ENCODE measurements at regions not wholly inside any gene's neighbourhood (a gene's known extent, or its start where the extent isn't known, plus 50 kb on each side); places are given as distances from the start of the nearest gene placed in this dataset.

GRCh38 chr10:123390874-123391273, 236.7 kb downstream of the BUB3 start:
- H3K4me3 ChIP-seq (ENCODE audit: control insufficient read depth in 2 of 3, extremely low read depth in 1 of 3, insufficient read depth in 2 of 3, low read depth in 1 of 3, low read length in 3 of 3): no peak overlapping the region
- no peaks in the 10 kb centered on the region for H3K36me3 ChIP-seq (ENCODE audit: control insufficient read depth in 2 of 2, extremely low read depth in 1 of 2, insufficient read depth in 2 of 2, low read length in 2 of 2)
- FAIRE-seq (no peak), DNase-seq (ENCODE audit: low read depth, low spot score) (no peak)
- H3K27me3 ChIP-seq (ENCODE audit: control insufficient read depth, extremely low read depth, insufficient read depth, low read length): no peaks in the 10 kb centered on the region
- no peak overlapping the region for H3K4me2 ChIP-seq (ENCODE audit: control insufficient read depth, extremely low read depth, insufficient read depth, low read depth, low read length)
- H3K79me2 ChIP-seq (ENCODE audit: control insufficient read depth, insufficient read depth, low read length): no peaks in the 10 kb centered on the region
- TF ChIP-seq, protein P1, sequence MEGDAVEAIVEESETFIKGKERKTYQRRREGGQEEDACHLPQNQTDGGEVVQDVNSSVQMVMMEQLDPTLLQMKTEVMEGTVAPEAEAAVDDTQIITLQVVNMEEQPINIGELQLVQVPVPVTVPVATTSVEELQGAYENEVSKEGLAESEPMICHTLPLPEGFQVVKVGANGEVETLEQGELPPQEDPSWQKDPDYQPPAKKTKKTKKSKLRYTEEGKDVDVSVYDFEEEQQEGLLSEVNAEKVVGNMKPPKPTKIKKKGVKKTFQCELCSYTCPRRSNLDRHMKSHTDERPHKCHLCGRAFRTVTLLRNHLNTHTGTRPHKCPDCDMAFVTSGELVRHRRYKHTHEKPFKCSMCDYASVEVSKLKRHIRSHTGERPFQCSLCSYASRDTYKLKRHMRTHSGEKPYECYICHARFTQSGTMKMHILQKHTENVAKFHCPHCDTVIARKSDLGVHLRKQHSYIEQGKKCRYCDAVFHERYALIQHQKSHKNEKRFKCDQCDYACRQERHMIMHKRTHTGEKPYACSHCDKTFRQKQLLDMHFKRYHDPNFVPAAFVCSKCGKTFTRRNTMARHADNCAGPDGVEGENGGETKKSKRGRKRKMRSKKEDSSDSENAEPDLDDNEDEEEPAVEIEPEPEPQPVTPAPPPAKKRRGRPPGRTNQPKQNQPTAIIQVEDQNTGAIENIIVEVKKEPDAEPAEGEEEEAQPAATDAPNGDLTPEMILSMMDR (optimal IDR thresholded peaks at IDR 0.05 in 1 of 3, IDR thresholded peaks at IDR 0.05 in 1 of 3, conservative IDR thresholded peaks at IDR 0.05 in 1 of 3; ENCODE audit: extremely low read depth in 1 of 3, insufficient read depth in 2 of 3, low read length in 3 of 3): no peak
- no peak for TF ChIP-seq EZH2 (IDR thresholded peaks at IDR 0.05; ENCODE audit: low read length)
- no peaks in the 10 kb centered on the region for H4K20me1 ChIP-seq (ENCODE audit: control insufficient read depth, extremely low read depth, insufficient read depth, low read length)
- no peaks in the 10 kb centered on the region for H3K9me1 ChIP-seq (ENCODE audit: control insufficient read depth, extremely low read depth, insufficient read depth, low read length)
- no peaks in the 10 kb centered on the region for H3K4me1 ChIP-seq (ENCODE audit: control insufficient read depth, extremely low read depth, insufficient read depth, low read length)
- dilution Hi-C loops (cut with MboI; ENCODE audit: extremely low pct_ligation_motif_present, low sequenced_read_pairs): no loop called here
- no peak overlapping the region for H3K9ac ChIP-seq (ENCODE audit: control insufficient read depth, extremely low read depth, insufficient read depth, low read length)
- H3K27ac ChIP-seq (ENCODE audit: control insufficient read depth, insufficient read depth, low read length): no peak overlapping the region
- H2AFZ ChIP-seq (ENCODE audit: control insufficient read depth, low read length): no peak overlapping the region
- no peaks in the 10 kb centered on the region for H3K9me3 ChIP-seq (ENCODE audit: control insufficient read depth, low read depth, low read length)

DNA sequence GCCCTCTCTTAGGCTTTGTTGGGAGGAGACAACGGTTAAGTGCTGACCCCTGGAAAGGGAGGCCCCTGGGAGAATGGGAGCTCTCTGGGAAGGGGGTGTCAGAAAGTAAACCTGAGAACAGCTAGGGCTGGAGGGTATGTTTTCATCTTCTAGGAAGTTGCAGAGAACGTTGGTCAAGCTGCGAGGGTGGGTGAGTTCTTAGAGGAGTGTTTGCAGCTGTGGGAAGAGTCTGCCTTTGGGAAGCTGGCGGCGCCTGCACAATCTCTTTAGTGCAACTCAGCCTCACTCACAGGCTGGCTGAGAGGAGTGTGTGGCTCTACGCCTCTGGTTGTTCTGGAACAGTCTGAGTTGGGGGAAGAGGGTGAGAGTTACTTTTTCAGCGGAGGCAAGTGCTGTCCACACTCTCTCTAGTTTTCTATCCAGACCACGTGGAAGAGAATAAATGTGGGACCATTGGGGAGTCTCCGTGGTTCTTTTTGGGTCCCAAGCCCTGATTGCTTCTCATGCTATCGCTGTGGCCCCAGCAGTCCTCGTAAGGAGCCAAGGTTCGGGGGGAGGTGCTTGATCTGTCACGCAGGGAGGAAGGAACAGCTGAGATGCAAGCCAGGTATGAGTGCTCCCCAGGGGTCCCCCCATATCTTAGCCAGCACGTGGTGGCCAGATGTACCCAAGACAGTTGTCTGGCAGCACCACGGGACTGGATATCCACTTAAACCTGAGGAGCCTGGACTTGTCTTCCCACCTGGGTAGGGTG, 237.2 kb downstream of the BUB3 start:
- no peak overlapping the region for H2AFZ ChIP-seq (ENCODE audit: control insufficient read depth, low read length)
- dilution Hi-C loops (cut with MboI; ENCODE audit: extremely low pct_ligation_motif_present, low sequenced_read_pairs): no loop called here
- no peak overlapping the region for H3K4me3 ChIP-seq (ENCODE audit: control insufficient read depth in 2 of 3, extremely low read depth in 1 of 3, insufficient read depth in 2 of 3, low read depth in 1 of 3, low read length in 3 of 3)
- no peak for FAIRE-seq
- DNase-seq (ENCODE audit: low read depth, low spot score): no peak
- H3K9ac ChIP-seq (ENCODE audit: control insufficient read depth, extremely low read depth, insufficient read depth, low read length): no peak overlapping the region
- no peaks in the 10 kb centered on the region for H3K9me1 ChIP-seq (ENCODE audit: control insufficient read depth, extremely low read depth, insufficient read depth, low read length)
- H3K27ac ChIP-seq (ENCODE audit: control insufficient read depth, insufficient read depth, low read length): no peak overlapping the region
- no peak overlapping the region for H3K4me2 ChIP-seq (ENCODE audit: control insufficient read depth, extremely low read depth, insufficient read depth, low read depth, low read length)
- no peaks in the 10 kb centered on the region for H3K36me3 ChIP-seq (ENCODE audit: control insufficient read depth in 2 of 2, extremely low read depth in 1 of 2, insufficient read depth in 2 of 2, low read length in 2 of 2)
- H3K9me3 ChIP-seq (ENCODE audit: control insufficient read depth, low read depth, low read length): no peaks in the 10 kb centered on the region
- no peaks in the 10 kb centered on the region for H3K27me3 ChIP-seq (ENCODE audit: control insufficient read depth, extremely low read depth, insufficient read depth, low read length)
- H3K4me1 ChIP-seq (ENCODE audit: control insufficient read depth, extremely low read depth, insufficient read depth, low read length): no peaks in the 10 kb centered on the region
- H3K79me2 ChIP-seq (ENCODE audit: control insufficient read depth, insufficient read depth, low read length): no peaks in the 10 kb centered on the region
- no peaks in the 10 kb centered on the region for H4K20me1 ChIP-seq (ENCODE audit: control insufficient read depth, extremely low read depth, insufficient read depth, low read length)
- TF ChIP-seq, protein P1 (optimal IDR thresholded peaks at IDR 0.05 in 1 of 3, IDR thresholded peaks at IDR 0.05 in 1 of 3, conservative IDR thresholded peaks at IDR 0.05 in 1 of 3; ENCODE audit: extremely low read depth in 1 of 3, insufficient read depth in 2 of 3, low read length in 3 of 3): no peak
- TF ChIP-seq EZH2 (IDR thresholded peaks at IDR 0.05; ENCODE audit: low read length): no peak
